ENCODE measurements at regions not wholly inside any gene's neighbourhood (a gene's known extent, or its start where the extent isn't known, plus 50 kb on each side); places are given as distances from the start of the nearest gene placed in this dataset.

- TF ChIP-seq SIN3A (IDR thresholded peaks at IDR 0.05; ENCODE audit: borderline replicate concordance in 2 of 2, control insufficient read depth in 1 of 2, low read depth in 2 of 2, low read length in 2 of 2) (no peak), HDGF (IDR thresholded peaks at IDR 0.05) (no peak), ZNF764 (CRISPR knock-in tag; IDR thresholded peaks at IDR 0.05; ENCODE audit: low read depth) (no peak), KLF13 (tag; IDR thresholded peaks at IDR 0.05; ENCODE audit: borderline replicate concordance, low read depth) (no peak), ZNF830 (CRISPR knock-in tag; IDR thresholded peaks at IDR 0.05) (no peak), ZNF586 (CRISPR knock-in tag; conservative IDR thresholded peaks at IDR 0.05) (peak; percentile 72; the same call in 1 of the 2 replicates), NFE2L1 (tag; IDR thresholded peaks at IDR 0.05; ENCODE audit: borderline replicate concordance, low read depth) (peak; percentile 31; the same call in 1 of the 2 replicates), E2F4 (CRISPR knock-in tag; IDR thresholded peaks at IDR 0.05; ENCODE audit: low read depth) (no peak), NFE2 (IDR thresholded peaks at IDR 0.05; ENCODE audit: low read depth) (no peak), FOXJ2 (tag; IDR thresholded peaks at IDR 0.05) (no peak), IRF9 (tag; IDR thresholded peaks at IDR 0.05) (0 out of 2 replicates have a peak, but pooled peaks have one; percentile 37)
These were observed 1053.2 kb downstream of the TAF11L14 start (continued) for GRCh38 chr5:18687429-18687828.
